GM12873 (cell line): ENCODE measurements at regions not wholly inside any gene's neighbourhood (a gene's known extent, or its start where the extent isn't known, plus 50 kb on each side); places are given as distances from the start of the nearest gene placed in this dataset.

Experiments used
- TF ChIP-seq, protein P1 (sequence below): IDR thresholded peaks from 2 replicates; pipeline ENCODE4 v1.5.1; 2012; ENCODE audit warnings: low read depth, mild to moderate bottlenecking, moderate library complexity, low read length, control low read depth; ENCODE audit not compliant: insufficient read depth; ENCODE audit errors: missing control alignments

DNA sequence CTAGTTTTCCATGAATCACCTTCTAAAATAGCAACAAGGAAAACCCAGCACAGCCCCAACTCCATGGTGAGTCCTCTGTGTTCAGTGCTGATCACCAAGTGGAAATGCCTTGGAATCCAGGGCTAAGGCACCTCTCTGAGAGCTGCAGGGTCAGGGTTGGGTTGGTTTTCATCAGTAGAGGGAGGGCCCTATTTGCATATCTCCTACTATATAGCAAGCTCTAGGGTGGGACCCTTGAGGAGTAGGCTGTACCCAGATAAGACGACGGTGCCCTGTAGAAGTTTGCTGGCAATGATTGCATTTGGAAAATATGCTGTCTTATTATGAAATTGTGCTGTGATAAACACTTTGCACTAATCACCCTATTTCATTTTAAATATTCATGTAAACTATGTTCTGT lies 1011.8 kb downstream of the TMEM121 start:
- TF ChIP-seq, protein P1, sequence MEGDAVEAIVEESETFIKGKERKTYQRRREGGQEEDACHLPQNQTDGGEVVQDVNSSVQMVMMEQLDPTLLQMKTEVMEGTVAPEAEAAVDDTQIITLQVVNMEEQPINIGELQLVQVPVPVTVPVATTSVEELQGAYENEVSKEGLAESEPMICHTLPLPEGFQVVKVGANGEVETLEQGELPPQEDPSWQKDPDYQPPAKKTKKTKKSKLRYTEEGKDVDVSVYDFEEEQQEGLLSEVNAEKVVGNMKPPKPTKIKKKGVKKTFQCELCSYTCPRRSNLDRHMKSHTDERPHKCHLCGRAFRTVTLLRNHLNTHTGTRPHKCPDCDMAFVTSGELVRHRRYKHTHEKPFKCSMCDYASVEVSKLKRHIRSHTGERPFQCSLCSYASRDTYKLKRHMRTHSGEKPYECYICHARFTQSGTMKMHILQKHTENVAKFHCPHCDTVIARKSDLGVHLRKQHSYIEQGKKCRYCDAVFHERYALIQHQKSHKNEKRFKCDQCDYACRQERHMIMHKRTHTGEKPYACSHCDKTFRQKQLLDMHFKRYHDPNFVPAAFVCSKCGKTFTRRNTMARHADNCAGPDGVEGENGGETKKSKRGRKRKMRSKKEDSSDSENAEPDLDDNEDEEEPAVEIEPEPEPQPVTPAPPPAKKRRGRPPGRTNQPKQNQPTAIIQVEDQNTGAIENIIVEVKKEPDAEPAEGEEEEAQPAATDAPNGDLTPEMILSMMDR: no peak

DNA sequence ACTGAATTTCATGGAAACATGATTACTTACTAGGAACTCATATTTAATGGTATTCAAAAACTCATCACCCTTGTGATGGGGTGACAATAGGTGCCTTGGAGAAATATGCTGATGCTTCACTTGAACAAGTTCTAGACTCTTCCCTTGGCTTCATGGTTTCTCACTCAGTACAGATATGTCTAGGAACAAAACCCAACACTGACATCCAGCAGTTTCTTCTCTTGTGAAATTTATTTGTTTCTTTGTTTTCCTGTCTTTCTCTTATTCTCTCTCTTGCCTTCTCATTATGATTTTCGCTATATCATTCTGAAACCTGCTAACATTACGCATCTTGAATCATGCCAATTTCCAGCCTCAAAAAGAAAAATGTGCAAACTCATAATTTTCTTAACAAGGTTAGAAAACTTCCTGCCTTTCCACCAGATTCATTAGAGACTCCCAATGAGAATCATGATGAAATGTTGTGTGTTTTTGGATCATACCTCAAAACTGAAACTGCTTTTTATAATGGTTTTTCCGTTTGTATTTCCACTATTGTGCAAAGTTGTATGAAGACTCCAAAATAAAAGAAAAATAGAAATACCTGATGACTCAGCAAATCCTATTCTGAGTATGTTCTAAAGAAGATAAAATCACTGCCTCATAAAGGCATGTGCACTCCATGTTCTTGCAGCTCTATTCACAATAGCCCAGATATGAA lies 1021.5 kb downstream of the TMEM121 start:
- TF ChIP-seq, protein P1: no peak

DNA sequence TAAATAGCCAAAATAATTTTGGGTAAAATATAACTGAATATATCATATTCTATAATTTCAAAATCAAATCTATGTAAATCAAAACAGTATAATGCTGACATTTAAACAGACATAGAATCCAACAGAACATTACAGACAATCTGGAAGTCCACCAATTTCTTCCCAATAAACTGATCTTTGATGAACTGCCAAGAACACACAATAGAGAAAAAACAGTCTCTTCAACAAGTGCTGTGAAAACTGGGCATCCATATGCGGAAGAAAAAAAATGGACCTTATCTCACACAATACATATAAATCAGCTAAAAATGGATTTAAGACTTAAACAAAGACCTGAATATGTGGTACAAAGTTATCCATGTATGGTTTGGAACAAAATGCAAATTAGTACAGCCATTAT lies 1022.7 kb downstream of the TMEM121 start:
- TF ChIP-seq, protein P1: no peak

DNA sequence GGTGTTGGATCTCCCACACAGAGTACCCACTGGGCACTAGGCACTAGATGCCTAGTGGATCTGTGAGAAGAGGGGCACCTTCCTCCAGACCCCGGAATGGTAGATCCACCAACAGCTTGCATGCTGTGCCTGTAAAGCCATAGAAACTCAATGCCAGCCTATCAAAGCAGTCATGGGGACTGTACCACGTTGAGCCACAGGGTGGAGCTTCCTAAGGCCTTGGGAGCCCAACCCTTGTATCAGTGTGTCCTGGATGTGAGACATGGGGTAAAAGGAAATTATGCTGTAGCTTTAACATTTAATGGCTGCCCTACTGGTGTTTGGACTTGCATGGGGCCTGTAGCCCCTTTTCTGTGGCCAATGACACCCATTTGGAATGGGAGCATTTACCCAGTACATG lies 1024.9 kb downstream of the TMEM121 start:
- TF ChIP-seq, protein P1: peak; percentile 47

DNA sequence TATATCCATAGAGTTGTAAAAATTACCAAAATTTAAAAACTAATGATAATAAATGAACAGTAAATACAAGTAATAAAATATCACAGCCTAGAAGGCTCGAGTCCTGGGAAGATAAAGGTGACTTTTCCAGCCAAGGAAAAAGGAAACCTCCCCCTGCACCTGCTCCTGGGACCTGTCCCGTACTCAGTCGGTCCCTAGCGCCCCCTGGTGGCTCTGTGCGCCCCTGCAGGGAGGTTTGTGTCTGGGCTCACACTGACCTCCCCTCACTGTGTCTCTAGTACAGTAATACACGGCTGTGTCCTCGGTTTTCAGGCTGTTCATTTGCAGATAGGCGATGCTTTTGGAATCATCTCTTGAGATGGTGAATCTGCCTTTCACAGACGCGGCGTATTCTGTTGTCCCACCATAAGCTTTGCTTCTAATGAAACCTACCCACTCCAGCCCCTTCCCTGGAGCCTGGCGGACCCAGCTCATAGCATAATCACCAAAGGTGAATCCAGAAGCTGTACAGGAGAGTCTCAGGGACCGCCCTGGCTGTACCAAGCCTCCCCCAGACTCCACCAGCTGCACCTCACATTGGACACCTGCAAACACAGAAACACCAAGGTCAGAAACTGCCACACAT lies 1030.4 kb downstream of the TMEM121 start:
- TF ChIP-seq, protein P1: peak; percentile 93

DNA sequence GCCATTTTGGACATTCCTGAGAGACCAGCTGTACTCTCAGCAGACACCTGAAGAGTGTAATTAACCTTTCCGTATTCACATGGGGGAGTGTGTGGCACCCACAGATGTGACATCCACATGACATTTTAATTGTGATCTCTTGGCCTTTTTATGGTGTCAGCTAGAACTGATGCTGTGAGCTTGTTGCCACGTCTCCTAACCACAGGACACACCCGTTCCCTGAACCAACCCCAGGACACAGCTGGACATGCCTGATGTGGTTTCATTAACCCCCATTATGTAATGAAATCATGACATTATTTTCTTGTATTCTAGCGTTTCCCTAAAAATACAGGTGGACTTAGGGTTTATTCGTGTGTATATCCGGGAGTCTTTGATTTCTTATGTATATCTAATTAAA lies 1036.1 kb downstream of the TMEM121 start:
- TF ChIP-seq, protein P1: no peak

DNA sequence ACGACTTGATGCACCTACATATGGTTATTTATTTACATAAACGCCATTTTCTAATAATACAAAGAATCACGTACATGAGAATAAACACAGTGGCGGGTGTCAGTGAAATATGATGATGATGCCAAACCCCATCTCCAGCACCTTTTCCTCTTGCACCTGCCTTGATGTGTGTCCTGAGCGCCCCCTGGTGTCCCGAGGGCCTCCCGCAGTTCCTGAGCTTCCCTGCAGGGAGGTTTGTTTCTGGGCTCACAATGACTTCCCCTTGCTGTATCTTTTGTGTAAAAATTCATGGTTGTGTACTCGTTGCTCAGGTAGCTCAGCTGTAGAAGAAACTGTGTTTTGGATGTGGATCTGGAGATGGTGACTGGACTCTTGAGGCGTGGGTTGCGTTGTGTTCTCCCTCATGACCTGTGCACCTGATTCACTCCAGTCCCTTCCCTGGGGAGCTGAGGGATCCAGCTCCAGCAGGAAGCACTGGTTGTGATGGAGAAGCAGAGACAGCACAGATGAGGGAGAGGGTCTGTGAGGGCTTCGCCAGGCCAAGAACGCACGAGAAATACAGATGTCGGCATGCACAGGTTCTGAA lies 1037.8 kb downstream of the TMEM121 start:
- TF ChIP-seq, protein P1: peak; percentile 95
